Peyer's patch (tissue), 4 donors: ENCODE measurements at regions not wholly inside any gene's neighbourhood (a gene's known extent, or its start where the extent isn't known, plus 50 kb on each side); places are given as distances from the start of the nearest gene placed in this dataset.
A peak's percentile ranks its signal among the peaks of the same experiment; 100 is the strongest.

Experiments used
- DNase-seq, 3 donors: peaks; one replicate each; pipeline ENCODE4 v3.0.0-alpha.2; 2017 to 2019
- H3K27ac ChIP-seq, 4 donors: fragments of 200-600 bp; sonication (generic); one replicate each; pipeline ENCODE4 v1.5.1; 2016 to 2019
- H3K27me3 ChIP-seq, 2 donors: fragments of 200-600 bp; sonication (generic); one replicate each; pipeline ENCODE4 v1.5.1; 2019
- H3K36me3 ChIP-seq, 3 donors: fragments of 200-600 bp; sonication (generic); one replicate each; pipeline ENCODE4 v1.5.1; 2016 to 2019
- H3K4me1 ChIP-seq, 4 donors: fragments of 200-600 bp; sonication (generic); one replicate each; pipeline ENCODE4 v1.5.1; 2016 to 2019
- H3K4me3 ChIP-seq, 4 donors: fragments of 200-600 bp; sonication (generic); 1 replicate in 3 of 4; 2 replicates in 1 of 4; pipeline ENCODE4 v1.5.1; 2016 to 2019; ENCODE audit warnings: mild to moderate bottlenecking in 1 of 4
- H3K9me3 ChIP-seq, 4 donors: fragments of 200-600 bp; sonication (generic); one replicate each; pipeline ENCODE4 v1.5.1; 2016 to 2019; ENCODE audit warnings: mild to moderate bottlenecking in 1 of 4
- CTCF ChIP-seq, 6 experiments: fragments of 450-650 bp in 4 of 6; fragments of 200-600 bp in 2 of 6; sonication (generic) in 1 of 6; IDR thresholded peaks; one replicate each; pipeline ENCODE4 v1.5.1; 2017 to 2019; ENCODE audit warnings: antibody characterized with exemption in 6 of 6, mild to moderate bottlenecking in 3 of 6, moderate library complexity in 1 of 6
- POLR2A ChIP-seq, 2 donors: fragments of 450-650 bp; IDR thresholded peaks; one replicate each; pipeline ENCODE4 v1.5.1; 2017; ENCODE audit warnings: antibody characterized with exemption in 2 of 2, mild to moderate bottlenecking in 2 of 2, moderate library complexity in 2 of 2

GRCh38 chr9:101999441-101999840 is 261.0 kb upstream of the GRIN3A start:
- H3K27me3 ChIP-seq: no peaks in the 10 kb centered on the region
- H3K36me3 ChIP-seq: no peaks in the 10 kb centered on the region
- TF ChIP-seq POLR2A (IDR thresholded peaks at IDR 0.05): no peak
- no peak for TF ChIP-seq CTCF (IDR thresholded peaks at IDR 0.05)
- no peak overlapping the region for H3K27ac ChIP-seq
- no peak for DNase-seq
- H3K4me3 ChIP-seq: no peak overlapping the region
- no peaks in the 10 kb centered on the region for H3K4me1 ChIP-seq
- H3K9me3 ChIP-seq: no peaks in the 10 kb centered on the region

GRCh38 chr9:101995231-101995630 is 256.8 kb upstream of the GRIN3A start:
- TF ChIP-seq CTCF (IDR thresholded peaks at IDR 0.05): no peak
- TF ChIP-seq POLR2A (IDR thresholded peaks at IDR 0.05): no peak
- Histone ChIP-seq H3K27me3 (no peaks in the 10 kb centered on the region), H3K36me3 (no peaks in the 10 kb centered on the region), H3K4me1 (no peaks in the 10 kb centered on the region), H3K4me3 (no peak overlapping the region), H3K27ac (no peak overlapping the region), H3K9me3 (no peaks in the 10 kb centered on the region)
- DNase-seq: no peak

- H3K9me3 ChIP-seq: no peaks in the 10 kb centered on the region
- DNase-seq: no peak
- no peak for TF ChIP-seq POLR2A (IDR thresholded peaks at IDR 0.05)
- TF ChIP-seq CTCF (IDR thresholded peaks at IDR 0.05): no peak
Measured at GRCh38 chr9:101993771-101994170, 255.3 kb upstream of the GRIN3A start.

GRCh38 chr9:101991926-101992325 is 253.5 kb upstream of the GRIN3A start:
- H3K9me3 ChIP-seq: no peaks in the 10 kb centered on the region
- DNase-seq: no peak
- no peaks in the 10 kb centered on the region for H3K27me3 ChIP-seq
- no peaks in the 10 kb centered on the region for H3K4me1 ChIP-seq
- H3K27ac ChIP-seq: no peak overlapping the region
- H3K36me3 ChIP-seq: no peaks in the 10 kb centered on the region
- TF ChIP-seq POLR2A (IDR thresholded peaks at IDR 0.05): no peak
- no peak for TF ChIP-seq CTCF (IDR thresholded peaks at IDR 0.05)
- H3K4me3 ChIP-seq: no peak overlapping the region

More at GRCh38 chr9:101993771-101994170, 255.3 kb upstream of the GRIN3A start:
- Histone ChIP-seq H3K4me1 (no peaks in the 10 kb centered on the region), H3K27ac (no peak overlapping the region), H3K36me3 (no peaks in the 10 kb centered on the region), H3K4me3 (no peak overlapping the region), H3K27me3 (no peaks in the 10 kb centered on the region)

- H3K4me1 ChIP-seq: no peaks in the 10 kb centered on the region
- H3K27ac ChIP-seq: no peak overlapping the region
- no peaks in the 10 kb centered on the region for H3K27me3 ChIP-seq
- TF ChIP-seq CTCF (IDR thresholded peaks at IDR 0.05) (peak in 5 of 6 experiments; percentile 23 to 55 (median 51)), POLR2A (IDR thresholded peaks at IDR 0.05) (no peak)
- no peak for DNase-seq
- no peak overlapping the region for H3K4me3 ChIP-seq
- no peaks in the 10 kb centered on the region for H3K9me3 ChIP-seq
- no peaks in the 10 kb centered on the region for H3K36me3 ChIP-seq
Measured at GRCh38 chr9:101977614-101978210, 239.3 kb upstream of the GRIN3A start.

GRCh38 chr9:101970609-101971008 is 232.2 kb upstream of the GRIN3A start:
- Histone ChIP-seq H3K27ac (no peak overlapping the region), H3K27me3 (no peaks in the 10 kb centered on the region), H3K4me1 (no peaks in the 10 kb centered on the region), H3K4me3 (no peak overlapping the region), H3K9me3 (no peaks in the 10 kb centered on the region), H3K36me3 (no peaks in the 10 kb centered on the region)
- no peak for DNase-seq
- no peak for TF ChIP-seq CTCF (IDR thresholded peaks at IDR 0.05)
- no peak for TF ChIP-seq POLR2A (IDR thresholded peaks at IDR 0.05)
